ENCODE measurements at regions not wholly inside any gene's neighbourhood (a gene's known extent, or its start where the extent isn't known, plus 50 kb on each side); places are given as distances from the start of the nearest gene placed in this dataset.
A peak's percentile ranks its signal among the peaks of the same experiment; 100 is the strongest.
"Not testable (repeated sequence)": the region's sequence is repeated elsewhere in the genome, so short reads cannot be mapped to it uniquely, and the experiment has no call there.

- Histone ChIP-seq H3K36me3 (ENCODE audit: insufficient read depth) (no peaks in the 10 kb centered on the region), H3K4me2 (no peak overlapping the region), H4K20me1 (replicated peaks; ENCODE audit: insufficient read depth) (no peaks in the 10 kb centered on the region), H3K27ac (ENCODE audit: low read depth) (no peak overlapping the region), H3K9me2 (ENCODE audit: insufficient read depth) (0 out of 2 replicates have a peak, but pooled peaks cover 5% of the 10 kb centered on the region), H3K27me3 (ENCODE audit: insufficient read depth) (no peaks in the 10 kb centered on the region), H3K4me3 (no peak overlapping the region), H3F3A (replicated peaks; ENCODE audit: low read depth) (no peaks in the 10 kb centered on the region), H3K79me2 (replicated peaks; ENCODE audit: insufficient read depth) (no peaks in the 10 kb centered on the region), H2AFZ (peak overlapping the region; percentile 43; the same call in 1 of the 2 replicates), H3K4me1 (ENCODE audit: insufficient read depth) (0 out of 2 replicates have a peak, but pooled peaks cover under 1% of the 10 kb centered on the region)
- Mint-ChIP-seq H3K27ac (no peak overlapping the region), H3K4me1 (peaks cover 6% of the 10 kb centered on the region), H3K4me3 (no peak overlapping the region), H3K36me3 (ENCODE audit: low read depth) (no peaks in the 10 kb centered on the region), H3K9me3 (peaks cover 4% of the 10 kb centered on the region; the same call in 2 of the 3 replicates), H3K27me3 (ENCODE audit: insufficient read depth, low read depth, poor library complexity) (no peaks in the 10 kb centered on the region)
- TF ChIP-seq, protein P1, sequence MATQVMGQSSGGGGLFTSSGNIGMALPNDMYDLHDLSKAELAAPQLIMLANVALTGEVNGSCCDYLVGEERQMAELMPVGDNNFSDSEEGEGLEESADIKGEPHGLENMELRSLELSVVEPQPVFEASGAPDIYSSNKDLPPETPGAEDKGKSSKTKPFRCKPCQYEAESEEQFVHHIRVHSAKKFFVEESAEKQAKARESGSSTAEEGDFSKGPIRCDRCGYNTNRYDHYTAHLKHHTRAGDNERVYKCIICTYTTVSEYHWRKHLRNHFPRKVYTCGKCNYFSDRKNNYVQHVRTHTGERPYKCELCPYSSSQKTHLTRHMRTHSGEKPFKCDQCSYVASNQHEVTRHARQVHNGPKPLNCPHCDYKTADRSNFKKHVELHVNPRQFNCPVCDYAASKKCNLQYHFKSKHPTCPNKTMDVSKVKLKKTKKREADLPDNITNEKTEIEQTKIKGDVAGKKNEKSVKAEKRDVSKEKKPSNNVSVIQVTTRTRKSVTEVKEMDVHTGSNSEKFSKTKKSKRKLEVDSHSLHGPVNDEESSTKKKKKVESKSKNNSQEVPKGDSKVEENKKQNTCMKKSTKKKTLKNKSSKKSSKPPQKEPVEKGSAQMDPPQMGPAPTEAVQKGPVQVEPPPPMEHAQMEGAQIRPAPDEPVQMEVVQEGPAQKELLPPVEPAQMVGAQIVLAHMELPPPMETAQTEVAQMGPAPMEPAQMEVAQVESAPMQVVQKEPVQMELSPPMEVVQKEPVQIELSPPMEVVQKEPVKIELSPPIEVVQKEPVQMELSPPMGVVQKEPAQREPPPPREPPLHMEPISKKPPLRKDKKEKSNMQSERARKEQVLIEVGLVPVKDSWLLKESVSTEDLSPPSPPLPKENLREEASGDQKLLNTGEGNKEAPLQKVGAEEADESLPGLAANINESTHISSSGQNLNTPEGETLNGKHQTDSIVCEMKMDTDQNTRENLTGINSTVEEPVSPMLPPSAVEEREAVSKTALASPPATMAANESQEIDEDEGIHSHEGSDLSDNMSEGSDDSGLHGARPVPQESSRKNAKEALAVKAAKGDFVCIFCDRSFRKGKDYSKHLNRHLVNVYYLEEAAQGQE (IDR thresholded peaks at IDR 0.05; ENCODE audit: unreplicated experiment) = no peak
- TF ChIP-seq EZH2phosphoT487 (IDR thresholded peaks at IDR 0.05; ENCODE audit: unreplicated experiment) (no peak), POLR2AphosphoS5 (IDR thresholded peaks at IDR 0.05; ENCODE audit: low read depth) (no peak), STAT1 (IDR thresholded peaks at IDR 0.05; ENCODE audit: unreplicated experiment) (no peak), ZNF331 (CRISPR knock-in tag; IDR thresholded peaks at IDR 0.05; ENCODE audit: low read depth) (no peak)
- no peak for DNase-seq (ENCODE audit: low spot score)
- ATAC-seq = no peak
Observed at GRCh38 chr6:105519954-105520353, 117.1 kb upstream of the PREP start.

DNA sequence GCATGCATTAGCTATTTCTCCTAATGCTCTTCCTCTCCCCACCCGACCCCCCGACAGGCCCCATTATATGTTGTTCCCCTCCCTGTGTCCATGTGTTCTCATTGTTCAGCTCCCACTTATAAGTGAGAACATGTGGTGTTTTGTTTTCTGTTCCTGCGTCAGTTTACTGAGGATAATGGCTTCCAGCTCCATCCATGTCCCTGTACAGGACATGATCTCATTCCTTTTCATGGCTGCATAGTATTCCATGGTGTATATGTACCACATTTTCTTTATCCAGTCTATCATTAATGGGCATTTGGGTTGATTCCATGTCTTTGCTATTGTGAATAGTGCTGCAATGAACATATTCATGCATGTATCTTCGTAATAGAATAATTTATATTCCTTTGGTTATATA, 116.1 kb upstream of the PREP start:
- H3K27ac ChIP-seq (ENCODE audit: low read depth); H3K36me3 ChIP-seq (ENCODE audit: insufficient read depth); H3K27me3 Mint-ChIP-seq (ENCODE audit: insufficient read depth, low read depth, poor library complexity); H3K4me1 ChIP-seq (ENCODE audit: insufficient read depth); H4K20me1 ChIP-seq (replicated peaks; ENCODE audit: insufficient read depth); H3K9me2 ChIP-seq (ENCODE audit: insufficient read depth); H3F3A ChIP-seq (replicated peaks; ENCODE audit: low read depth); H3K79me2 ChIP-seq (replicated peaks; ENCODE audit: insufficient read depth); H3K4me3 Mint-ChIP-seq; H2AFZ ChIP-seq; H3K4me3 ChIP-seq; H3K9me3 Mint-ChIP-seq; H3K27me3 ChIP-seq (ENCODE audit: insufficient read depth); ATAC-seq; H3K4me1 Mint-ChIP-seq; H3K4me2 ChIP-seq; H3K27ac Mint-ChIP-seq; H3K36me3 Mint-ChIP-seq (ENCODE audit: low read depth); DNase-seq (ENCODE audit: low spot score): not testable (repeated sequence)

DNA sequence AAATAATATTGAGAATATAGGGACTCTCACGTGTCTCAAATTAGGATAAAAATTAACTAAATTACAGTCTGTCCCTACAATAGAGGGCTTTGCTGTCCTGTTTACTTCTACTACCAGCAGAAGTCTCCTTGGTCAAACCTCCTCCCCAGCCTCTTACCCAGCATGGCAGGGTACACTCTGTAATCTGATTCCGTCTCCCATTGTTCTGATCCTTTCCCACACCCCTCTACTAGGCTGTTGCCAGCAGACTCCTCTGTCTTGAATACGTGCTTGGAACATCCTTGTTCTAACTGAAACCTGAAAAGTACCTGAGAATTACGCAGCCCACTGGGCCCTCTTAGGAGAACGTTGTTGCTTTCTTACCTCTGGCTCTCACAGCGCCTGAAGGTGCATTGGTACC, 112.2 kb upstream of the PREP start:
- TF ChIP-seq CTCF (conservative IDR thresholded peaks at IDR 0.05; ENCODE audit: low read depth in 2 of 2) (no peak), CREB1 (CRISPR knock-in tag; IDR thresholded peaks at IDR 0.05; ENCODE audit: low read depth) (no peak), ZNF331 (CRISPR knock-in tag; IDR thresholded peaks at IDR 0.05; ENCODE audit: low read depth) (no peak), STAT1 (IDR thresholded peaks at IDR 0.05; ENCODE audit: unreplicated experiment) (no peak), EZH2 (IDR thresholded peaks at IDR 0.05; ENCODE audit: low read depth, unreplicated experiment) (no peak), EZH2phosphoT487 (IDR thresholded peaks at IDR 0.05; ENCODE audit: unreplicated experiment) (no peak)
- TF ChIP-seq, protein P1 (IDR thresholded peaks at IDR 0.05; ENCODE audit: unreplicated experiment) = no peak
- no peaks in the 10 kb centered on the region for H3K27me3 Mint-ChIP-seq (ENCODE audit: insufficient read depth, low read depth, poor library complexity)
- H3F3A ChIP-seq (replicated peaks; ENCODE audit: low read depth) = no peaks in the 10 kb centered on the region
- no peaks in the 10 kb centered on the region for H3K36me3 Mint-ChIP-seq (ENCODE audit: low read depth)
- ATAC-seq (peak; percentile 88), DNase-seq (ENCODE audit: low spot score) (peak; percentile 19)
- H2AFZ ChIP-seq = peak overlapping the region; percentile 85; the same call in 1 of the 2 replicates
- no peak overlapping the region for H3K27ac Mint-ChIP-seq
- H3K27ac ChIP-seq (ENCODE audit: low read depth) = no peak overlapping the region
- no peaks in the 10 kb centered on the region for H3K36me3 ChIP-seq (ENCODE audit: insufficient read depth)
- H3K4me1 Mint-ChIP-seq = peaks cover 6% of the 10 kb centered on the region
- no peak overlapping the region for H3K4me3 ChIP-seq
- no peaks in the 10 kb centered on the region for H3K27me3 ChIP-seq (ENCODE audit: insufficient read depth)
- H3K79me2 ChIP-seq (replicated peaks; ENCODE audit: insufficient read depth) = no peaks in the 10 kb centered on the region
- H3K9me3 Mint-ChIP-seq = peaks cover 4% of the 10 kb centered on the region; the same call in 2 of the 3 replicates
- H3K4me1 ChIP-seq (ENCODE audit: insufficient read depth) = 0 out of 2 replicates have a peak, but pooled peaks cover 5% of the 10 kb centered on the region
- H4K20me1 ChIP-seq (replicated peaks; ENCODE audit: insufficient read depth) = no peaks in the 10 kb centered on the region
- H3K4me3 Mint-ChIP-seq = no peak overlapping the region
- no peak overlapping the region for H3K4me2 ChIP-seq
- peaks cover 8% of the 10 kb centered on the region; the same call in 1 of the 2 replicates for H3K9me2 ChIP-seq (ENCODE audit: insufficient read depth)
